Heart left ventricle (tissue), 13 donors: ENCODE measurements at regions not wholly inside any gene's neighbourhood (a gene's known extent, or its start where the extent isn't known, plus 50 kb on each side); places are given as distances from the start of the nearest gene placed in this dataset.

ENCODE experiments used
- POLR2A ChIP-seq, 2 donors: fragments of 450-650 bp; IDR thresholded peaks; one replicate each; pipeline ENCODE4 v1.6.1; 2017; ENCODE audit warnings: antibody characterized with exemption in 2 of 2, mild to moderate bottlenecking in 2 of 2, moderate library complexity in 2 of 2
- TF ChIP-seq, protein P1 (sequence below), 12 donors: fragments of 200-600 bp; sonication (generic) in 4 of 12; IDR thresholded peaks; one replicate each; pipeline versions ENCODE4 v1.5.0 to v1.8.0; 2018 to 2022; ENCODE audit warnings: antibody characterized with exemption in 12 of 12, mild to moderate bottlenecking in 5 of 12
- donor health status: ischemic (EF 13 %, LVEDD 7.1; RV severe dilation, severe dysfunction).
- donor health status: DM: no; HTN: yes; CAD: no.
- donor health status: DM: no; HTN: no; CAD: no.
- donor health status: ischemic (EF 25% LVEDD 6.9; RV normal size, moderate dysfunction).
- donor health status: ischemic (EF 25% LVEDD 5.7; RV mildly dilated, moderate dysfunction).
- donor health status: ischemic (EF 35%, LVEDD 5.7; RV mildly dilated, moderate dysfunction).
- donor health status: nonischemic (EF 11% LVEDD 7.7; RV severe dilation, severe dysfunction).
- donor health status: DM: yes; HTN: yes; CAD: no.
- donor health status: PGD.
- donor health status: ischemic (EF 29% LVEDD 5.4; RV normal size, mild dysfunction).
- donor health status: nonischemic (EF 23%, LVEDD 6.1; RV moderate dilation, normal function).

DNA sequence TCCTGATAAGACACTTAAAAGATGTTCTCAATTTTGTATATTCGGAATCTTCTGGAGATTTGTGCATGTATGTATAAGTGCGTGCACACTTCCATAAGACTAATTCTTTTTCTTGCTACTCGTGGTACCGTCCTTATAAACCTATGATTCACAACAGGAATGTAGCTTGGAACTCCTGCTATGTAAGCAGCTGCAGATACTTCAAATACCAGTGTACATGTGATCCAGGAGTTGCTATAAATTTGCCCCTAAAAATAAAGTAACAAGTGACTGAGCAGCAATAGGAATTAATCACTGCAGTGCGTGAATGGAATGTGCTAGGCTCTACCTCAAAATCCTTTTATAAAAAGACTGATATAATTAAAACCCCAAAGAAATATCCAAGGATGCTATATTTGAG lies 214.9 kb downstream of the KLF5 start:
- TF ChIP-seq, protein P1, sequence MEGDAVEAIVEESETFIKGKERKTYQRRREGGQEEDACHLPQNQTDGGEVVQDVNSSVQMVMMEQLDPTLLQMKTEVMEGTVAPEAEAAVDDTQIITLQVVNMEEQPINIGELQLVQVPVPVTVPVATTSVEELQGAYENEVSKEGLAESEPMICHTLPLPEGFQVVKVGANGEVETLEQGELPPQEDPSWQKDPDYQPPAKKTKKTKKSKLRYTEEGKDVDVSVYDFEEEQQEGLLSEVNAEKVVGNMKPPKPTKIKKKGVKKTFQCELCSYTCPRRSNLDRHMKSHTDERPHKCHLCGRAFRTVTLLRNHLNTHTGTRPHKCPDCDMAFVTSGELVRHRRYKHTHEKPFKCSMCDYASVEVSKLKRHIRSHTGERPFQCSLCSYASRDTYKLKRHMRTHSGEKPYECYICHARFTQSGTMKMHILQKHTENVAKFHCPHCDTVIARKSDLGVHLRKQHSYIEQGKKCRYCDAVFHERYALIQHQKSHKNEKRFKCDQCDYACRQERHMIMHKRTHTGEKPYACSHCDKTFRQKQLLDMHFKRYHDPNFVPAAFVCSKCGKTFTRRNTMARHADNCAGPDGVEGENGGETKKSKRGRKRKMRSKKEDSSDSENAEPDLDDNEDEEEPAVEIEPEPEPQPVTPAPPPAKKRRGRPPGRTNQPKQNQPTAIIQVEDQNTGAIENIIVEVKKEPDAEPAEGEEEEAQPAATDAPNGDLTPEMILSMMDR (IDR thresholded peaks at IDR 0.05), result no peak
- no peak for TF ChIP-seq POLR2A (IDR thresholded peaks at IDR 0.05)
